ENCODE measurements at regions not wholly inside any gene's neighbourhood (a gene's known extent, or its start where the extent isn't known, plus 50 kb on each side); places are given as distances from the start of the nearest gene placed in this dataset.

GRCh38 chr20:50418890-50419642 lies 91.1 kb upstream of the PTPN1 start:
- TF ChIP-seq, protein P1, sequence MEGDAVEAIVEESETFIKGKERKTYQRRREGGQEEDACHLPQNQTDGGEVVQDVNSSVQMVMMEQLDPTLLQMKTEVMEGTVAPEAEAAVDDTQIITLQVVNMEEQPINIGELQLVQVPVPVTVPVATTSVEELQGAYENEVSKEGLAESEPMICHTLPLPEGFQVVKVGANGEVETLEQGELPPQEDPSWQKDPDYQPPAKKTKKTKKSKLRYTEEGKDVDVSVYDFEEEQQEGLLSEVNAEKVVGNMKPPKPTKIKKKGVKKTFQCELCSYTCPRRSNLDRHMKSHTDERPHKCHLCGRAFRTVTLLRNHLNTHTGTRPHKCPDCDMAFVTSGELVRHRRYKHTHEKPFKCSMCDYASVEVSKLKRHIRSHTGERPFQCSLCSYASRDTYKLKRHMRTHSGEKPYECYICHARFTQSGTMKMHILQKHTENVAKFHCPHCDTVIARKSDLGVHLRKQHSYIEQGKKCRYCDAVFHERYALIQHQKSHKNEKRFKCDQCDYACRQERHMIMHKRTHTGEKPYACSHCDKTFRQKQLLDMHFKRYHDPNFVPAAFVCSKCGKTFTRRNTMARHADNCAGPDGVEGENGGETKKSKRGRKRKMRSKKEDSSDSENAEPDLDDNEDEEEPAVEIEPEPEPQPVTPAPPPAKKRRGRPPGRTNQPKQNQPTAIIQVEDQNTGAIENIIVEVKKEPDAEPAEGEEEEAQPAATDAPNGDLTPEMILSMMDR (optimal IDR thresholded peaks at IDR 0.05 in 1 of 3, IDR thresholded peaks at IDR 0.05 in 1 of 3, conservative IDR thresholded peaks at IDR 0.05 in 1 of 3; ENCODE audit: extremely low read depth in 1 of 3, insufficient read depth in 2 of 3, low read length in 3 of 3): no peak
- no peak for TF ChIP-seq EZH2 (IDR thresholded peaks at IDR 0.05; ENCODE audit: low read length)

All from keratinocyte (primary cell).